PC-3 (cell line): ENCODE measurements at regions not wholly inside any gene's neighbourhood (a gene's known extent, or its start where the extent isn't known, plus 50 kb on each side); places are given as distances from the start of the nearest gene placed in this dataset.

Source experiments
- ATAC-seq: fragments of 200-7000 bp; cut with Tn5 transposase; 2 replicates; pipeline ENCODE4 v1.9.1; 2020; ENCODE audit warnings: mild to moderate bottlenecking, moderate library complexity
- BruUV-seq: library from RNA; stranded (reverse); fragments of 400-500 nt; replicated peaks from 2 replicates; lab custom pipeline; 2021; lab: Mats Ljungman, UMichigan
- CTCF ChIA-PET: fragments of 300-600 bp; sonication (Branson Sonifier 250); formaldehyde crosslinking; loops from one replicate; lab custom pipeline; 2022; ENCODE audit warnings: antibody characterized with exemption; lab: Charles Lee
- POLR2A ChIA-PET: fragments of 300-600 bp; sonication (Branson Sonifier 250); formaldehyde crosslinking; loops from one replicate; lab custom pipeline; 2022; ENCODE audit warnings: antibody characterized with exemption; ENCODE audit not compliant: unreplicated experiment; lab: Charles Lee
- DNase-seq: peaks from one replicate; pipeline ENCODE4 v3.0.0-alpha.2; 2015
- H2AFZ ChIP-seq: fragments of 300-600 bp; sonication (generic); 2 replicates; pipeline ENCODE4 v1.6.0; 2016; ENCODE audit warnings: antibody characterized with exemption, low read length
- H3F3A ChIP-seq: fragments of 300-600 bp; sonication (generic); one replicate; pipeline ENCODE4 v1.6.0; 2017; ENCODE audit warnings: antibody characterized with exemption, low read length, control low read depth, mild to moderate bottlenecking; ENCODE audit not compliant: unreplicated experiment
- H3K27ac ChIP-seq: fragments of 300-600 bp; sonication (generic); 2 replicates; pipeline ENCODE4 v1.5.1; 2016; ENCODE audit warnings: mild to moderate bottlenecking, low read length
- H3K27me3 ChIP-seq: fragments of 300-600 bp; sonication (generic); 2 replicates; pipeline ENCODE4 v1.6.1; 2016; ENCODE audit warnings: low read length, mixed read lengths
- H3K36me3 ChIP-seq: fragments of 300-600 bp; sonication (generic); 2 replicates; pipeline ENCODE4 v1.6.1; 2016; ENCODE audit warnings: low read depth, mixed run types, low read length, mixed read lengths
- H3K4me1 ChIP-seq: fragments of 300-600 bp; sonication (generic); 2 replicates; pipeline ENCODE4 v1.5.1; 2016; ENCODE audit warnings: low read length; ENCODE audit not compliant: insufficient read depth
- H3K4me2 ChIP-seq: fragments of 300-600 bp; sonication (generic); 2 replicates; pipeline ENCODE4 v1.6.0; 2016; ENCODE audit warnings: low read length
- H3K4me3 ChIP-seq: fragments of 300-600 bp; sonication (generic); 2 replicates; pipeline ENCODE4 v1.5.1; 2016; ENCODE audit warnings: mild to moderate bottlenecking, low read length, mixed read lengths
- H3K79me2 ChIP-seq: fragments of 300-600 bp; sonication (generic); 2 replicates; pipeline ENCODE4 v1.6.1; 2017; ENCODE audit warnings: low read length, mixed read lengths
- H3K9ac ChIP-seq: fragments of 300-600 bp; sonication (generic); 2 replicates; pipeline ENCODE4 v1.6.0; 2016; ENCODE audit warnings: mild to moderate bottlenecking, low read length
- H3K9me2 ChIP-seq: fragments of 300-600 bp; sonication (generic); replicated peaks from 2 replicates; pipeline ENCODE4 v1.6.1; 2016; ENCODE audit warnings: mixed run types, low read length, mixed read lengths
- H3K9me3 ChIP-seq: fragments of 300-600 bp; sonication (generic); 2 replicates; pipeline ENCODE4 v1.6.1; 2016; ENCODE audit warnings: low read length, mixed read lengths
- H4K20me1 ChIP-seq: fragments of 300-600 bp; sonication (generic); 2 replicates; pipeline ENCODE4 v1.6.1; 2016; ENCODE audit warnings: low read length, mixed read lengths
- EZH2 ChIP-seq: fragments of 300-600 bp; sonication (generic); IDR thresholded peaks from one replicate; pipeline ENCODE4 v1.6.1; 2017; ENCODE audit warnings: antibody characterized with exemption, mild to moderate bottlenecking, low read length; ENCODE audit not compliant: unreplicated experiment
- EZH2phosphoT487 ChIP-seq: fragments of 300-600 bp; sonication (generic); IDR thresholded peaks from 2 replicates; pipeline ENCODE4 v1.6.1; 2018; ENCODE audit warnings: mild to moderate bottlenecking, antibody characterized with exemption, low read length, borderline replicate concordance
- intact Hi-C: fragments of 100-400 bp; cut with micrococcal nuclease; formaldehyde crosslinking; loops from 2 replicates; pipeline ENCODE4 v1.9.0; 2023
- TF ChIP-seq, protein P1 (sequence below): fragments of 300-600 bp; sonication (generic); conservative IDR thresholded peaks from 2 replicates; pipeline ENCODE4 v1.5.1; 2017; ENCODE audit warnings: antibody characterized with exemption, low read depth, mild to moderate bottlenecking, low read length

DNA sequence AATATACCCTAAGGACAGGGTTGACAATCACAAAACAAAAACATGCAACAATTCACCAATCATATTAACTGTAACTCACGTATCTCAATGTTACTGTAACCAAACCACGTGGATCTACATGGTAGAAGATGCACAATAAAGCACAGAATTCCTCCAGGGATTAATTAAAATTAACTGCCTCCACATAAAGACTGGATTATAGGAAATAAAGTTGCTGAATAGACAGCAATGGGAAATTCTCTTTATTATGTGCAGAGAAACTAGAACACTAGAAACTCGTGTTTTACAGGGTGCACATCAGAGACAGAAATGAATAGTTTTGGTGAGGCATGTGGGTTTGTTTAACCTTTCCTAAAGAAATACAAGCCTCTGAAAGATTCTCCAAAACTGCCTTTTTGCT, 696.3 kb downstream of the EPHA3 start:
- H3K27ac ChIP-seq: no peak overlapping the region
- H3K9me3 ChIP-seq: no peaks in the 10 kb centered on the region
- intact Hi-C loops: no loop called here
- ATAC-seq: no peak
- no peaks in the 10 kb centered on the region for H3K4me1 ChIP-seq
- no peak overlapping the region for H3K9ac ChIP-seq
- no peaks in the 10 kb centered on the region for H3F3A ChIP-seq
- peaks cover 31% of the 10 kb centered on the region for H3K27me3 ChIP-seq
- H3K4me3 ChIP-seq: no peak overlapping the region
- no peaks in the 10 kb centered on the region for H3K36me3 ChIP-seq
- ChIA-PET POLR2A (no interaction called here), CTCF (no interaction called here)
- no TSS peak for BruUV-seq
- no peaks in the 10 kb centered on the region for H4K20me1 ChIP-seq
- H3K79me2 ChIP-seq: no peaks in the 10 kb centered on the region
- H3K4me2 ChIP-seq: no peak overlapping the region
- H2AFZ ChIP-seq: no peak overlapping the region
- TF ChIP-seq, protein P1, sequence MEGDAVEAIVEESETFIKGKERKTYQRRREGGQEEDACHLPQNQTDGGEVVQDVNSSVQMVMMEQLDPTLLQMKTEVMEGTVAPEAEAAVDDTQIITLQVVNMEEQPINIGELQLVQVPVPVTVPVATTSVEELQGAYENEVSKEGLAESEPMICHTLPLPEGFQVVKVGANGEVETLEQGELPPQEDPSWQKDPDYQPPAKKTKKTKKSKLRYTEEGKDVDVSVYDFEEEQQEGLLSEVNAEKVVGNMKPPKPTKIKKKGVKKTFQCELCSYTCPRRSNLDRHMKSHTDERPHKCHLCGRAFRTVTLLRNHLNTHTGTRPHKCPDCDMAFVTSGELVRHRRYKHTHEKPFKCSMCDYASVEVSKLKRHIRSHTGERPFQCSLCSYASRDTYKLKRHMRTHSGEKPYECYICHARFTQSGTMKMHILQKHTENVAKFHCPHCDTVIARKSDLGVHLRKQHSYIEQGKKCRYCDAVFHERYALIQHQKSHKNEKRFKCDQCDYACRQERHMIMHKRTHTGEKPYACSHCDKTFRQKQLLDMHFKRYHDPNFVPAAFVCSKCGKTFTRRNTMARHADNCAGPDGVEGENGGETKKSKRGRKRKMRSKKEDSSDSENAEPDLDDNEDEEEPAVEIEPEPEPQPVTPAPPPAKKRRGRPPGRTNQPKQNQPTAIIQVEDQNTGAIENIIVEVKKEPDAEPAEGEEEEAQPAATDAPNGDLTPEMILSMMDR: no peak
- TF ChIP-seq EZH2 (no peak), EZH2phosphoT487 (no peak)
- DNase-seq: no peak
- no peaks in the 10 kb centered on the region for H3K9me2 ChIP-seq

DNA sequence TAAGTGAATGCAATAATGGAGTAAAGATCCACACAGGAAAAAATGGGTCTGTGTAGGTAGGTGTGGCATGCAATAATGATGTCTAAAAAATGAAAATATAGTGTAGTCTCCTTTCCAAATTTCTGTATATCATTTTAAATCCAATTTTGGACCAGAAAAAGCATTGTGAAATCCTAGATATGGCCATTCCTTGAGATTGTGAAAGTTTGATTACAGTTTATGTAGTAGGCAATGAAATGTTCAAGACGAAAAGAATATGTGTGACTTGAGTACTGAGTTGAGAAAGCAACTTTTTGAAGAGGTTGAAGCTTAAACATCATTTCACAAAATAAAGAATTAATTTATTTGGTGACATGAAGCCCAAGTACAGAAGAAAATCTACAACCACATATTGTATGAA, 698.7 kb downstream of the EPHA3 start:
- ATAC-seq (no peak), DNase-seq (no peak)
- Histone ChIP-seq H3K9me3 (no peaks in the 10 kb centered on the region), H3K36me3 (no peaks in the 10 kb centered on the region), H2AFZ (no peak overlapping the region), H3F3A (no peaks in the 10 kb centered on the region), H3K79me2 (no peaks in the 10 kb centered on the region), H3K4me1 (no peaks in the 10 kb centered on the region), H3K27me3 (peaks cover 20% of the 10 kb centered on the region), H3K27ac (no peak overlapping the region), H3K9me2 (no peaks in the 10 kb centered on the region), H3K4me2 (no peak overlapping the region), H3K4me3 (no peak overlapping the region), H4K20me1 (no peaks in the 10 kb centered on the region), H3K9ac (no peak overlapping the region)
- intact Hi-C loops: no loop called here
- no peak for TF ChIP-seq EZH2phosphoT487
- CTCF ChIA-PET: no interaction called here
- no TSS peak for BruUV-seq
- POLR2A ChIA-PET: no interaction called here

DNA sequence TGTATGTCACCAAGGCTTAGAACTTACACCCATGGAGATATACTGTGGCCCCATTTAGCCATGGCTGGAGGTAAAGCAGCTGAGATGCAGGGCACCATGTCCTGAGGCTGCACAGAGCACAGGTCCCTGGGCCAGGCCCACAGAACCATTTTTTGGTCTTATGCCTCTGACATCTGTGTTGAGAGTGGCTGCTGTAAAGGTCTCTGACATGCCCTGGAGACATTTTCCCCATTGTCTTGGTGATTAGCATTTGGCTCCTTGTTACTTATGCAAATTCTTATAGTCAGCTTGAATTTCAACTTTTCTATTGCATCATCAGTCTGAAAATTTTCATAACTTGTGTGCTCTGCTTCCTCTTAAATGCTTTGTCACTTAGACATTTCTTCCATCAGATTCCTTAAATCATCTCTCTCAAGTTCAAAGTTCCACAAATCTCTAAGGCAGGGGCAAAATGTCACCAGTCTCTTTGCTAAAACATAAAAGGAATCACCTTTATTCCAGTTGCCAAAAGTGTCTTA, 701.3 kb downstream of the EPHA3 start:
- H3K27me3 ChIP-seq: peaks cover 18% of the 10 kb centered on the region
- TF ChIP-seq EZH2phosphoT487 (no peak), EZH2 (no peak)
- TF ChIP-seq, protein P1: no peak
- ChIA-PET CTCF (no interaction called here), POLR2A (no interaction called here)
- intact Hi-C loops: no loop called here
- H3K4me3 ChIP-seq: no peak overlapping the region
- H3K27ac ChIP-seq: no peak overlapping the region
- no peak for DNase-seq
- no peak for ATAC-seq
- H3K9me3 ChIP-seq: no peaks in the 10 kb centered on the region
- no peaks in the 10 kb centered on the region for H3K4me1 ChIP-seq
- no peaks in the 10 kb centered on the region for H3K9me2 ChIP-seq
- H4K20me1 ChIP-seq: no peaks in the 10 kb centered on the region
- H3F3A ChIP-seq: no peaks in the 10 kb centered on the region
- no peak overlapping the region for H3K9ac ChIP-seq
- no TSS peak for BruUV-seq
- no peak overlapping the region for H2AFZ ChIP-seq
- no peaks in the 10 kb centered on the region for H3K36me3 ChIP-seq
- H3K4me2 ChIP-seq: no peak overlapping the region
- no peaks in the 10 kb centered on the region for H3K79me2 ChIP-seq
